Naive thymus-derived CD4-positive, alpha-beta T cell (primary cell): ENCODE measurements at regions not wholly inside any gene's neighbourhood (a gene's known extent, or its start where the extent isn't known, plus 50 kb on each side); places are given as distances from the start of the nearest gene placed in this dataset.
A peak's percentile ranks its signal among the peaks of the same experiment; 100 is the strongest.

ENCODE experiments used
- ATAC-seq: fragments of 150-1000 bp; cut with Tn5 transposase; 2 replicates; pipeline ENCODE4 v1.10.0; 2021; ENCODE audit warnings: mild to moderate bottlenecking, moderate library complexity
- CTCF ChIA-PET: fragments of 350-600 bp; sonication (Branson Sonifier 250); formaldehyde crosslinking; loops from one replicate; lab custom pipeline; 2021; ENCODE audit warnings: antibody characterized with exemption; lab: Charles Lee
- POLR2A ChIA-PET: fragments of 350-600 bp; sonication (Branson Sonifier 250); formaldehyde crosslinking; loops from one replicate; lab custom pipeline; 2021; ENCODE audit warnings: antibody characterized with exemption, inconsistent platforms; lab: Charles Lee
- DNase-seq, 9 donors: peaks; one replicate each; pipeline versions ENCODE4 v3.0.0 to v3.0.0-alpha.2; 2020 to 2022; ENCODE audit warnings: mixed read lengths in 1 of 9
- H3K27ac ChIP-seq: one replicate; pipeline ENCODE4 v1.7.0; 2013; ENCODE audit warnings: mild to moderate bottlenecking, low read depth, low read length, moderate library complexity
- H3K27me3 ChIP-seq, 2 donors: one replicate each; pipeline ENCODE4 v1.7.0; 2013; ENCODE audit warnings: low read length in 2 of 2, mild to moderate bottlenecking in 2 of 2, moderate library complexity in 2 of 2; ENCODE audit not compliant: control insufficient read depth in 2 of 2, insufficient read depth in 2 of 2
- H3K36me3 ChIP-seq, 3 experiments: 1 replicate in 2 of 3; 2 replicates in 1 of 3; pipeline ENCODE4 v1.7.0; 2013; ENCODE audit warnings: low read length in 3 of 3, mild to moderate bottlenecking in 3 of 3, moderate library complexity in 1 of 3; ENCODE audit not compliant: insufficient read depth in 3 of 3, control insufficient read depth in 2 of 3
- H3K4me1 ChIP-seq, 2 donors: one replicate each; pipeline ENCODE4 v1.7.0; 2013; ENCODE audit warnings: low read length in 2 of 2, mild to moderate bottlenecking in 2 of 2, moderate library complexity in 1 of 2; ENCODE audit not compliant: control insufficient read depth in 2 of 2, insufficient read depth in 2 of 2
- H3K4me3 ChIP-seq: 2 replicates; pipeline ENCODE4 v1.7.0; 2013; ENCODE audit warnings: mild to moderate bottlenecking, low read length
- H3K9me3 ChIP-seq, 3 experiments: 1 replicate in 2 of 3; 2 replicates in 1 of 3; pipeline ENCODE4 v1.7.0; 2013; ENCODE audit warnings: low read length in 3 of 3; ENCODE audit not compliant: control insufficient read depth in 2 of 3
- H3K27ac Mint-ChIP-seq, 9 donors: one replicate each; pipeline ENCODE4 v1.8.0; 2020 to 2022; ENCODE audit warnings: mixed read lengths in 9 of 9, mild to moderate bottlenecking in 8 of 9, moderate library complexity in 5 of 9, inconsistent platforms in 2 of 9
- H3K27me3 Mint-ChIP-seq, 5 donors: one replicate each; pipeline ENCODE4 v1.8.0; 2021 to 2022; ENCODE audit warnings: mixed read lengths in 5 of 5, mild to moderate bottlenecking in 1 of 5
- H3K36me3 Mint-ChIP-seq, 5 donors: one replicate each; pipeline ENCODE4 v1.8.0; 2020 to 2022; ENCODE audit warnings: mixed read lengths in 5 of 5, mild to moderate bottlenecking in 3 of 5, inconsistent platforms in 1 of 5
- H3K4me1 Mint-ChIP-seq, 7 donors: one replicate each; pipeline ENCODE4 v1.8.0; 2020 to 2022; ENCODE audit warnings: mixed read lengths in 7 of 7, mild to moderate bottlenecking in 3 of 7, inconsistent platforms in 1 of 7
- H3K4me3 Mint-ChIP-seq, 10 donors: one replicate each; pipeline ENCODE4 v1.8.0; 2020 to 2022; ENCODE audit warnings: mild to moderate bottlenecking in 10 of 10, mixed read lengths in 10 of 10, moderate library complexity in 6 of 10, inconsistent platforms in 2 of 10
- H3K9me3 Mint-ChIP-seq, 11 donors: one replicate each; pipeline ENCODE4 v1.8.0; 2020 to 2022; ENCODE audit warnings: mixed read lengths in 11 of 11, mild to moderate bottlenecking in 4 of 11, inconsistent platforms in 1 of 11, moderate library complexity in 1 of 11
- intact Hi-C, 2 donors: fragments of 100-400 bp; cut with micrococcal nuclease; formaldehyde crosslinking; loops; one replicate each; pipeline ENCODE4 v1.15.1; 2023

- Mint-ChIP-seq H3K4me3 (no peak overlapping the region), H3K27me3 (peaks cover 21 to 30% (median 22%) of the 10 kb centered on the region in 5 donors), H3K36me3 (peaks cover 0 to 9% (median 0%) of the 10 kb centered on the region in 5 donors), H3K9me3 (peaks cover 3 to 40% (median 22%) of the 10 kb centered on the region in 11 donors), H3K27ac (no peak overlapping the region), H3K4me1 (peaks cover 0 to 10% (median 5%) of the 10 kb centered on the region in 7 donors)
- no peak for DNase-seq
- H3K4me3 ChIP-seq = no peak overlapping the region
- intact Hi-C loops = no loop called here
- H3K9me3 ChIP-seq = peaks cover 0 to 17% (median 4%) of the 10 kb centered on the region in 3 experiments
- ATAC-seq = no peak
- CTCF ChIA-PET = no interaction called here
- no peaks in the 10 kb centered on the region for H3K36me3 ChIP-seq
- H3K27me3 ChIP-seq = no peaks in the 10 kb centered on the region
- no peak overlapping the region for H3K27ac ChIP-seq
- POLR2A ChIA-PET = no interaction called here
- H3K4me1 ChIP-seq = no peaks in the 10 kb centered on the region
Measured at GRCh38 chr7:18081617-18082016, 54.0 kb upstream of the PRPS1L1 start.

GRCh38 chr7:18082169-18082568 is 54.5 kb upstream of the PRPS1L1 start:
- Mint-ChIP-seq H3K27ac (no peak overlapping the region), H3K4me3 (no peak overlapping the region), H3K27me3 (peaks cover 24 to 32% (median 25%) of the 10 kb centered on the region in 5 donors), H3K9me3 (peaks cover 3 to 40% (median 22%) of the 10 kb centered on the region in 11 donors), H3K36me3 (peaks cover 0 to 9% (median 0%) of the 10 kb centered on the region in 5 donors), H3K4me1 (peaks cover 0 to 10% (median 5%) of the 10 kb centered on the region in 7 donors)
- no peak for DNase-seq
- Histone ChIP-seq H3K4me1 (no peaks in the 10 kb centered on the region), H3K36me3 (no peaks in the 10 kb centered on the region), H3K27me3 (no peaks in the 10 kb centered on the region), H3K4me3 (no peak overlapping the region), H3K27ac (no peak overlapping the region), H3K9me3 (peaks cover 0 to 17% (median 4%) of the 10 kb centered on the region in 3 experiments)
- ATAC-seq = no peak
- CTCF ChIA-PET = no interaction called here
- POLR2A ChIA-PET = no interaction called here
- intact Hi-C loops = no loop called here

DNA sequence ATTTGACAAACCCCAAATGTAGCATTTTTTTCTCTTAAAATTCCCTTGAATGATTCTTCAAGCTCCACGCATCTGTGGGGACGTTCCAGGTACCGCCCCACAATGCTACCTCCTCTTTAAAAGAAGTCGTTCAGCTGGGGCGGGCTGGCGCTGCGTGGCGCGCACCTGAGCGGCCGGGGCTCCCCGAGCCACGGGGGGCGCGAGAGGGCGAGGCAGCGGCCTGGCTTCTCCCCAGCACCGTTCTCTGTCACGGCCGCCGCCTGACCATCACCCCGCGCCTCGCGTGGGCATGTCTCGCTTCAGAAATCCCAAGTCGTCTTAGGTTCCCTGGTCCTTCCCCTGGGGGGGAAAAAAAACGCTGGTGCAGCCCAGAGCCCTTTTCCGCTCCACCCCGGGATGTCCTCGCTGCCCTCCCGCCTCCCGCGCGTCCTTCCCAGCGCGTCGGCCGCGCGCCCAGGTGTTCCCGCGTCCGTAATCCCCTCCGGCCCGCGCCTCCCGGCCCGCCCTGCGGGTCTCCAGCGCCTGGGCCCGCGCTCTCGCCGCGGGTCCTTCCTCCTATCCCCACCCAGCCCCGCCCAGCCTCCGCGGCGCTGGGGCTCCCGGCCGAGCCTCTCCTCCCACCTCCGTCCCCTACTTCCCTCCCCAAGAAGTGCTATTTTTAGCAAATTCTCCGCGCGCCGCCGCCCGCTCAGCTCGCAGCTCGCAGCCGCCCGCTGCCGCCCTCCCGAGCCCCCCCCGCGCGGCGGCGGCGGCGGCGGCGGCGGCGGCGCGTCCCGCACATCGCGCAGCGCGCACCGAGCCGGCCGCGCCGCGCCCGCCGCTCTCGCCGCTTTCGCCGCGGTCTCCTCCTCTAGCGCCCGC is 58.7 kb upstream of the PRPS1L1 start:
- no peaks in the 10 kb centered on the region for H3K27me3 ChIP-seq
- no peak for DNase-seq
- peak overlapping the region; percentile 25 to 72 (median 45) for H3K4me3 Mint-ChIP-seq
- CTCF ChIA-PET = no interaction called here
- peaks cover 0 to 4% (median 0%) of the 10 kb centered on the region in 5 donors for H3K36me3 Mint-ChIP-seq
- ATAC-seq = peak; percentile 38
- H3K27ac Mint-ChIP-seq = no peak overlapping the region
- no peak overlapping the region for H3K4me3 ChIP-seq
- H3K9me3 Mint-ChIP-seq = peaks cover 3 to 27% (median 8%) of the 10 kb centered on the region in 11 donors
- H3K36me3 ChIP-seq = no peaks in the 10 kb centered on the region
- intact Hi-C loops = no loop called here
- H3K4me1 ChIP-seq = no peaks in the 10 kb centered on the region
- peaks cover 0 to 13% (median 4%) of the 10 kb centered on the region in 3 experiments for H3K9me3 ChIP-seq
- H3K27me3 Mint-ChIP-seq = peaks cover 36 to 52% (median 42%) of the 10 kb centered on the region in 5 donors
- H3K4me1 Mint-ChIP-seq = peaks cover 0 to 14% (median 5%) of the 10 kb centered on the region in 7 donors
- H3K27ac ChIP-seq = no peak overlapping the region
- POLR2A ChIA-PET = no interaction called here

- Histone ChIP-seq H3K9me3 (peaks cover 0 to 5% (median under 1%) of the 10 kb centered on the region in 3 experiments), H3K4me1 (no peaks in the 10 kb centered on the region), H3K4me3 (no peak overlapping the region), H3K27me3 (no peaks in the 10 kb centered on the region), H3K27ac (no peak overlapping the region), H3K36me3 (no peaks in the 10 kb centered on the region)
- Mint-ChIP-seq H3K4me1 (peaks cover 0 to 14% (median 5%) of the 10 kb centered on the region in 7 donors), H3K9me3 (peaks cover 0 to 19% (median 3%) of the 10 kb centered on the region in 11 donors), H3K27me3 (peaks cover 32 to 52% (median 42%) of the 10 kb centered on the region in 5 donors), H3K4me3 (peak overlapping the region in 6 of 10 donors; percentile 9 to 72 (median 24)), H3K27ac (no peak overlapping the region), H3K36me3 (no peaks in the 10 kb centered on the region)
- DNase-seq (no peak), ATAC-seq (no peak)
- ChIA-PET POLR2A (no interaction called here), CTCF (no interaction called here)
- intact Hi-C loops = no loop called here
Measured at GRCh38 chr7:18087026-18087686, 59.5 kb upstream of the PRPS1L1 start.

DNA sequence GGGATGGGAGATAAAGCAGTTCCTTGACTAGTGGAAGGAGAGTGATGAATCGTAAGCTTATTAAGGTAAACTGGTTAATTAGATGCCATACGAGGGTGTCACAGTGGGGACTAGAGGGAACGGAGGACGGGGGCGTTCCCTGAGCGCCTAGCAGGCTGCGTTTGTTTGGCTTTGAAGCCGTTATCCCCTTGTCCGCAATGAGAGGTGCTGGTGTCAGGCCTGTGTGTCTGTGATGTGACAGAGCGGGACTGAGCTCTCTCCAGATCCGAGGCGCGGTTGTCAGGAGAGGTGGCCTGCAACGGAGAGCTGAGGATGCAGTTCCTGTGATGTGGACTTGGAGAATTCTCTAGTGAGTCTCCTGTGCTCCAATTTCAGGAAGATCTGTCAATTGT is 60.0 kb upstream of the PRPS1L1 start:
- H3K27me3 ChIP-seq = no peaks in the 10 kb centered on the region
- peak overlapping the region in 4 of 10 donors; percentile 9 to 72 (median 14) for H3K4me3 Mint-ChIP-seq
- H3K27me3 Mint-ChIP-seq = peaks cover 32 to 52% (median 46%) of the 10 kb centered on the region in 5 donors
- H3K4me1 Mint-ChIP-seq = peaks cover 0 to 14% (median 5%) of the 10 kb centered on the region in 7 donors
- no peaks in the 10 kb centered on the region for H3K9me3 ChIP-seq
- ATAC-seq = no peak
- POLR2A ChIA-PET = no interaction called here
- no peaks in the 10 kb centered on the region for H3K36me3 Mint-ChIP-seq
- CTCF ChIA-PET = no interaction called here
- H3K9me3 Mint-ChIP-seq = peaks cover 0 to 14% (median 3%) of the 10 kb centered on the region in 11 donors
- no peak for DNase-seq
- H3K27ac ChIP-seq = no peak overlapping the region
- H3K4me1 ChIP-seq = no peaks in the 10 kb centered on the region
- no peak overlapping the region for H3K4me3 ChIP-seq
- no peaks in the 10 kb centered on the region for H3K36me3 ChIP-seq
- H3K27ac Mint-ChIP-seq = no peak overlapping the region
- intact Hi-C loops = no loop called here

GRCh38 chr7:18096087-18096486 is 68.4 kb upstream of the PRPS1L1 start:
- H3K4me3 Mint-ChIP-seq = no peak overlapping the region
- H3K36me3 Mint-ChIP-seq = no peaks in the 10 kb centered on the region
- Histone ChIP-seq H3K27ac (no peak overlapping the region), H3K4me1 (no peaks in the 10 kb centered on the region), H3K36me3 (no peaks in the 10 kb centered on the region), H3K4me3 (no peak overlapping the region), H3K27me3 (no peaks in the 10 kb centered on the region), H3K9me3 (no peaks in the 10 kb centered on the region)
- H3K27ac Mint-ChIP-seq = no peak overlapping the region
- ChIA-PET CTCF (no interaction called here), POLR2A (no interaction called here)
- peaks cover 0 to 6% (median 3%) of the 10 kb centered on the region in 5 donors for H3K27me3 Mint-ChIP-seq
- intact Hi-C loops = no loop called here
- ATAC-seq (no peak), DNase-seq (no peak)
- no peaks in the 10 kb centered on the region for H3K4me1 Mint-ChIP-seq
- H3K9me3 Mint-ChIP-seq = peaks cover 0 to 13% (median 2%) of the 10 kb centered on the region in 11 donors
